ENCODE measurements at regions not wholly inside any gene's neighbourhood (a gene's known extent, or its start where the extent isn't known, plus 50 kb on each side); places are given as distances from the start of the nearest gene placed in this dataset.

- H3K36me3 Mint-ChIP-seq (ENCODE audit: insufficient read depth in 2 of 2): peaks cover 2% of the 10 kb centered on the region in 2 donors
- no peaks in the 10 kb centered on the region for H3K4me1 Mint-ChIP-seq (ENCODE audit: low read depth)
- no peak overlapping the region for H3K27ac Mint-ChIP-seq
- DNase-seq (no peak), ATAC-seq (replicated peaks in 1 of 2) (no peak)
- H3K27me3 Mint-ChIP-seq (ENCODE audit: low read depth): peaks cover 13% of the 10 kb centered on the region
- H3K9me3 Mint-ChIP-seq: peaks cover 2 to 7% of the 10 kb centered on the region in 2 donors
- H3K4me3 Mint-ChIP-seq: no peak overlapping the region
Measured at GRCh38 chr13:48838193-48838973, 137.3 kb upstream of the FNDC3A start.

- DNase-seq: no peak
- no peak overlapping the region for H3K4me3 Mint-ChIP-seq
- no peaks in the 10 kb centered on the region for H3K36me3 Mint-ChIP-seq (ENCODE audit: insufficient read depth in 2 of 2)
- H3K9me3 Mint-ChIP-seq: peaks cover 0 to 5% of the 10 kb centered on the region in 2 donors
- no peak for ATAC-seq (replicated peaks in 1 of 2)
- peaks cover 16% of the 10 kb centered on the region for H3K27me3 Mint-ChIP-seq (ENCODE audit: low read depth)
- H3K4me1 Mint-ChIP-seq (ENCODE audit: low read depth): no peaks in the 10 kb centered on the region
- H3K27ac Mint-ChIP-seq: no peak overlapping the region
Measured at GRCh38 chr13:48839171-48839570, 136.5 kb upstream of the FNDC3A start.

DNA sequence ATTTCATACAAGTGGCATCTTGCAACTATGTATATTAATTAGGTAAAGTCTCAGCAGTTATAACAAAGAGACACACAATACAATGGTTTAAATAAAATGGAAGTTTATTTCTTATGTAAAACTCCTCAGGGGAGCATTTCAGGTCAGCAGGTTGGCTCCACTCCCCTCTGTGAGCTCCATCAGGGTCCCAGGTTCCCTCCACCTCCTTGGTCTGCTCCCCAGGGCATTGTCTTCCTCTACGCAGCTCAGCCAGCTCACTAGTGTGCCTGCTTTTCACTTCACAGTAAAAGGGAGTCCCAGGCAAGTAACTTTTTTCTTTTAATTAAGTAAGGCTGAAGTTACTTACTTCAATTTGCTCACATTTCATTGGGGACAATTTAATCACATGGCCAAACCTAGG lies 135.3 kb upstream of the FNDC3A start:
- Mint-ChIP-seq H3K4me3 (no peak overlapping the region), H3K27me3 (ENCODE audit: low read depth) (peaks cover 16% of the 10 kb centered on the region), H3K4me1 (ENCODE audit: low read depth) (no peaks in the 10 kb centered on the region), H3K9me3 (peaks cover 0 to 3% of the 10 kb centered on the region in 2 donors), H3K27ac (no peak overlapping the region), H3K36me3 (ENCODE audit: insufficient read depth in 2 of 2) (no peaks in the 10 kb centered on the region)
- ATAC-seq (replicated peaks in 1 of 2): no peak
- DNase-seq: no peak

DNA sequence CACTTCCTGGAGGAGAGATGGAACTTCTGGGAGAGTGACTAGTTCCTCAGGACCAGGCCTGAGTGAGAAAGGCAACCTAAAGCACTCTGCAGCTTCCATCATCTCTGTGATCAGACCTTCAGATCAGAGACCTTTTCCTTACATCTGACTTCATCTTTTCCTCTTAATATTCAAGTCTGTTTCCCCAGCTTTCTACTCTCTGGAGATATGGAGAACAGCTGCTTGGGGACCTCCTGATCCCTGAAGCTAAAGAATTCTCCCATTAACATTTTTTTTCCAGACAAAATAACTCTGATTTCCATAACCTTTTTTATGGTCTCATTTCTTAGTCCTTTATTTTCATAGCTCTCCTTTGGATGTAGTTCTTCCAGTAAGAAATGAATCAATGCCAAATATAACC lies 133.4 kb upstream of the FNDC3A start:
- peaks cover 16% of the 10 kb centered on the region for H3K27me3 Mint-ChIP-seq (ENCODE audit: low read depth)
- peaks cover 0 to 3% of the 10 kb centered on the region in 2 donors for H3K9me3 Mint-ChIP-seq
- H3K4me3 Mint-ChIP-seq: no peak overlapping the region
- H3K36me3 Mint-ChIP-seq (ENCODE audit: insufficient read depth in 2 of 2): no peaks in the 10 kb centered on the region
- no peak for ATAC-seq (replicated peaks in 1 of 2)
- no peak overlapping the region for H3K27ac Mint-ChIP-seq
- no peak for DNase-seq
- no peaks in the 10 kb centered on the region for H3K4me1 Mint-ChIP-seq (ENCODE audit: low read depth)

DNA sequence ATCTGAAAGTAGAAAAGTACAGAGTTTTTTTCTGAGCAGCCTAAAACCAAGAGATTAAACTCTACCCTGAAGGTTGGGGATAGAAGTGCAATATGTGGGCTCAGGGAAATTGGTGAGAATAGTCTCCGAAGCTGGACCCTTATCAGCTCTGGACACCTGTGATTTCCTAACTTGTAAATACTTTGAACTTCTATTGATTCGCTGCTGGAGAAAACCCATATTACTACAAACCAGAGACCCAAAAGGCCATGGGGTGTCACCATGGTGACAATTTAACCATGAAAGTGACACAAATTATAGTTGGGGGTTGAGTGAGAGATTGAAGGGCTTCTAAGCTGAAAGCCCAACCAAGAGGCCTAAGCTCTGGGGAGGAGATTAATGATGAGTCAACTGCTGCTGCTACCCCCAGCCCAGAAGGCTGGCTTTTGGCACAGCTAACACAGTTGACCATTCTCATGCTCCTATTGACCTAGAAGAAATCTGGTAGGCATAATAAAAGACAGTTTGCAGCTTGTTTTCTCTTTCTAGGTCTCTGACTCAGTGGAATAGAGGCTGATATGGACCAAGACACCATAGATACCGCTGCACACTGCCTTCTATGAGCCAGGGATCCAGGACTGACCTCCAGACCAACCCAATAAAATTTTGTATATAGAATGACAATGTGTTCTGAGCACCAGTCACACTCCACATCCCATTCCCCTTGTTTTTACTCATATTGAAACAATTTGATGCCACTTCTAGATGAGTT lies 131.9 kb upstream of the FNDC3A start:
- H3K9me3 Mint-ChIP-seq: peaks cover 0 to 3% of the 10 kb centered on the region in 2 donors
- DNase-seq: no peak

GRCh38 chr13:48844676-48845075 lies 131.0 kb upstream of the FNDC3A start:
- peaks cover 0 to 3% of the 10 kb centered on the region in 2 donors for H3K9me3 Mint-ChIP-seq
- peaks cover 23% of the 10 kb centered on the region for H3K27me3 Mint-ChIP-seq (ENCODE audit: low read depth)
- ATAC-seq (replicated peaks in 1 of 2) (no peak), DNase-seq (no peak)
- H3K4me1 Mint-ChIP-seq (ENCODE audit: low read depth): no peaks in the 10 kb centered on the region
- no peaks in the 10 kb centered on the region for H3K36me3 Mint-ChIP-seq (ENCODE audit: insufficient read depth in 2 of 2)
- no peak overlapping the region for H3K27ac Mint-ChIP-seq
- H3K4me3 Mint-ChIP-seq: no peak overlapping the region

More for the DNA sequence above, 131.9 kb upstream of the FNDC3A start:
- no peaks in the 10 kb centered on the region for H3K4me1 Mint-ChIP-seq (ENCODE audit: low read depth)
- H3K27me3 Mint-ChIP-seq (ENCODE audit: low read depth): peaks cover 16% of the 10 kb centered on the region
- H3K4me3 Mint-ChIP-seq: no peak overlapping the region
- H3K36me3 Mint-ChIP-seq (ENCODE audit: insufficient read depth in 2 of 2): no peaks in the 10 kb centered on the region
- no peak overlapping the region for H3K27ac Mint-ChIP-seq
- no peak for ATAC-seq (replicated peaks in 1 of 2)

DNA sequence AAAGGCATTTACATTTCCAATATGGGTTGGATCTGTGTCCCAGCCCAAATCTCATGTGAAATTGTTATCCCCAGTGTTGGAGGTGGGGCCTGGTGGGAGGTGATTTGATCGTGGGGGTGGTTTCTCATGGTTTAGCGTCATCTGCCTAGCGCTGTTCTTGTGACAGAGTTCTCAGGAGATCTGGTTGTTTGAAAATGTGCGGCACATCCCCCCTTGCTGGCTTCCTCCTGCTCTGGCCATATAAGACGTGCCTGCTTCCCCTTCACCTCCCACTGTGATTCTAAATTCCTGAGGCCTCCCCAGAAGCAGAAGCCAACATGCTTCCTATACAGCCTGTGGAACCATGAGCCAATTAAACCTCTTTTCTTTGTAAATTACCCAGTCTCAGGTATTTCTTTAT lies 126.2 kb upstream of the FNDC3A start:
- no peak for DNase-seq
- Mint-ChIP-seq H3K36me3 (ENCODE audit: insufficient read depth in 2 of 2) (no peaks in the 10 kb centered on the region), H3K27ac (no peak overlapping the region), H3K9me3 (no peaks in the 10 kb centered on the region), H3K4me1 (ENCODE audit: low read depth) (peaks cover 34% of the 10 kb centered on the region), H3K27me3 (ENCODE audit: low read depth) (peaks cover 16% of the 10 kb centered on the region), H3K4me3 (no peak overlapping the region)
- ATAC-seq (replicated peaks in 1 of 2): no peak

DNA sequence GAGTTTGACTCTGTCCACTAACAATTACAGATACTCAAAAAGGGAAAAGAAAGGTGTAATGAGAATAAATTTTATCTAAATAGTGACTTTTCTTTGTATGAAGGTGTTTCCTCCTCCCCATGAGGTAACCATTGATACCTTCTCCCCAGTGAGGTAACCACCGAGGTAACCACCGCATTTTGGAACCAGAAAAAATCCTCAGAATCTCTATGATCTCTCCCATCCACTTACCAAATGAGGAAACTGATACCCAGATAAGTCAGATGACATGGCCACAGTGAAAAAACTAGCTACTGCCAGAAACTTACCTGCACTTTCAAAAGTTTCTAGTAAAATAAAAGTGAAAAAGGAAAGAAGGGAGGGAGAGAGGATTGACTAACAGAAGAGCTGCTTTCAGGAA lies 124.0 kb upstream of the FNDC3A start:
- H3K4me3 Mint-ChIP-seq: peak overlapping the region in 1 of 2 donors; percentile 32

DNA sequence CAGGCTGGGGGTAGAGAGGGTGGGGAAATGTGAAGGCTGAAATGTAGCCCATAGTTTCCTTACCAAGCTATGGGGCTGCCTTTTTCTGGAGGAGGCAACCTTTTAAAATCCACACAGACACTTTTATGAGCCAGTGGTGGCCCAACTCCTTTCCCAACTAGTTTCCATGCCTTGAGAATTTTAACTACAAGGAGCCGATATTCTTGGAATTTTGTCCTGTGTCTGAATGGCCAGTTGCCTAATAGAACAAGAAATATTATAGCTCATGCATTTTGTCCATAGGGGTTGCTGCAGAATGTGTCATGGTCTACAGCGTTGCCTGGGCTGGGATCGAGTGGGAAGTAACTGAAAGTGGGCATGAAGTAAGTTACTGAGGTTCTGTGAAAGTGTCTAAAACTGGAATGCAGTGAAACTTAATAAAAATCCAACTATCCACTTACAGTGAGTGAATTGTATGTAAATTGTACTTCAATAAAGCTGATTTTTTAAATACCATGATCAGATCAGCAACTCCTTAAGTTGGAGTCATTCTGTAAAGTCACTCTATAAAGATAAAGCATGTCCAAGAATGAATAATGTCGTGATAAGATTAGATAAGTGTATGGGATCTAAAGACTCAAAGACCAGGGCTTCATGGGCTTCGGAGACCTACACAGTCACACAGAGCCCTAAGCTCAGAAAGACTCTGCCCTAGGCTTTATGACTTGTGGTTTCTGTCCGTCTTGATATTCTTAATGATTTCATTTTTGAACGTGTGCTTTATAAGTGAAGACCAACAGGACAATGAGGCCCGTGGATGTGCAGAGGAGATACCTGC lies 122.6 kb upstream of the FNDC3A start:
- Mint-ChIP-seq H3K4me3 (peak overlapping the region; percentile 35 to 70), H3K27ac (no peak overlapping the region), H3K9me3 (no peaks in the 10 kb centered on the region), H3K4me1 (ENCODE audit: low read depth) (peaks cover 38% of the 10 kb centered on the region), H3K36me3 (ENCODE audit: insufficient read depth in 2 of 2) (no peaks in the 10 kb centered on the region), H3K27me3 (ENCODE audit: low read depth) (peaks cover 24% of the 10 kb centered on the region)
- peak; percentile 65 to 70 for ATAC-seq (replicated peaks in 1 of 2)
- no peak for DNase-seq

More for the DNA sequence above, 124.0 kb upstream of the FNDC3A start:
- DNase-seq (no peak), ATAC-seq (replicated peaks in 1 of 2) (peak in 1 of 2 donors; percentile 49)
- H3K4me1 Mint-ChIP-seq (ENCODE audit: low read depth): peaks cover 34% of the 10 kb centered on the region
- H3K9me3 Mint-ChIP-seq: no peaks in the 10 kb centered on the region
- H3K36me3 Mint-ChIP-seq (ENCODE audit: insufficient read depth in 2 of 2): no peaks in the 10 kb centered on the region
- peaks cover 24% of the 10 kb centered on the region for H3K27me3 Mint-ChIP-seq (ENCODE audit: low read depth)
- H3K27ac Mint-ChIP-seq: peak overlapping the region; percentile 28

- Mint-ChIP-seq H3K4me1 (ENCODE audit: low read depth) (peaks cover 43% of the 10 kb centered on the region), H3K9me3 (no peaks in the 10 kb centered on the region), H3K27ac (peak overlapping the region; percentile 38), H3K4me3 (peak overlapping the region; percentile 35 to 70), H3K27me3 (ENCODE audit: low read depth) (peaks cover 24% of the 10 kb centered on the region), H3K36me3 (ENCODE audit: insufficient read depth in 2 of 2) (no peaks in the 10 kb centered on the region)
- ATAC-seq (replicated peaks in 1 of 2): peak; percentile 75 to 90
- peak; percentile 26 to 37 for DNase-seq
Measured at GRCh38 chr13:48853728-48854102, 122.0 kb upstream of the FNDC3A start.

DNA sequence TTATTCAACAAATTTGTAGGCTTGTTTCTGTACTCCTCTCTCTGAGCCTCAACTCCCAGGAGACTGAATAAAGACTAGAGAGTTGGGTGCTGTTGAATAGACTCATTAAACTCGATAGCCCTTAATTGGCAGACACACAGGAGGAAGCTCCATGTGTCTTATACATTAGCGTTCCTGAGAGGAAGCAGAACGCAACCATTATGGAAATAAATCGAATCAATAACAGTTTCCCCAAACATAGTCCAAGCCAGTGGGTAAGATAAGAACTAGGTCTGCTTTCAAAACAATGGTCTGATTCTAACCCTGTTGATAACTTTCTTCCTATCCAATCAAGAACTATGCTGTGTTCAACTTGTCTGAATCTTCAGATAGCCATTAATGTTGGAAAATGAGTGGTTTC lies 118.1 kb upstream of the FNDC3A start:
- H3K4me3 Mint-ChIP-seq: no peak overlapping the region
- ATAC-seq (replicated peaks in 1 of 2) (no peak), DNase-seq (no peak)
- H3K27me3 Mint-ChIP-seq (ENCODE audit: low read depth): peaks cover 8% of the 10 kb centered on the region
- H3K27ac Mint-ChIP-seq: no peak overlapping the region
- peaks cover 2 to 4% of the 10 kb centered on the region in 2 donors for H3K9me3 Mint-ChIP-seq
- peaks cover 32% of the 10 kb centered on the region for H3K4me1 Mint-ChIP-seq (ENCODE audit: low read depth)
- peaks cover 1 to 2% of the 10 kb centered on the region in 2 donors for H3K36me3 Mint-ChIP-seq (ENCODE audit: insufficient read depth in 2 of 2)

- H3K9me3 Mint-ChIP-seq: peaks cover 2 to 4% of the 10 kb centered on the region in 2 donors
- no peak for ATAC-seq (replicated peaks in 1 of 2)
- peaks cover 1 to 2% of the 10 kb centered on the region in 2 donors for H3K36me3 Mint-ChIP-seq (ENCODE audit: insufficient read depth in 2 of 2)
- DNase-seq: no peak
- no peak overlapping the region for H3K27ac Mint-ChIP-seq
- H3K27me3 Mint-ChIP-seq (ENCODE audit: low read depth): peaks cover 8% of the 10 kb centered on the region
- H3K4me1 Mint-ChIP-seq (ENCODE audit: low read depth): peaks cover 24% of the 10 kb centered on the region
- H3K4me3 Mint-ChIP-seq: peak overlapping the region in 1 of 2 donors; percentile 38
Measured at GRCh38 chr13:48858122-48858902, 117.4 kb upstream of the FNDC3A start.
